Mesothelial cell of epicardium (in vitro differentiated cells): ENCODE measurements at regions not wholly inside any gene's neighbourhood (a gene's known extent, or its start where the extent isn't known, plus 50 kb on each side); places are given as distances from the start of the nearest gene placed in this dataset.
A peak's percentile ranks its signal among the peaks of the same experiment; 100 is the strongest.

Experiments
- DNase-seq, 2 experiments: peaks; one replicate each; pipeline ENCODE4 v3.0.0; 2021; ENCODE audit warnings: low spot score in 2 of 2; ENCODE audit not compliant: unreplicated experiment in 2 of 2
- H3K27ac Mint-ChIP-seq: 2 replicates; pipeline ENCODE4 v1.8.0; 2021; ENCODE audit warnings: mixed read lengths
- H3K27me3 Mint-ChIP-seq: 2 replicates; pipeline ENCODE4 v1.8.0; 2021; ENCODE audit warnings: low read depth, mixed read lengths
- H3K36me3 Mint-ChIP-seq: 2 replicates; pipeline ENCODE4 v1.8.0; 2021; ENCODE audit warnings: mixed read lengths
- H3K4me1 Mint-ChIP-seq: 2 replicates; pipeline ENCODE4 v1.8.0; 2021; ENCODE audit warnings: mixed read lengths
- H3K4me3 Mint-ChIP-seq: 2 replicates; pipeline ENCODE4 v1.8.0; 2021; ENCODE audit warnings: mild to moderate bottlenecking, moderate library complexity, mixed read lengths
- H3K9me3 Mint-ChIP-seq: 2 replicates; pipeline ENCODE4 v1.8.0; 2021; ENCODE audit warnings: mixed read lengths
- TF ChIP-seq, protein P1 (sequence below): fragments of 200-600 bp; sonication (generic); IDR thresholded peaks from one replicate; pipeline ENCODE4 v1.5.0; 2021; ENCODE audit warnings: antibody characterized with exemption; ENCODE audit not compliant: unreplicated experiment

DNA sequence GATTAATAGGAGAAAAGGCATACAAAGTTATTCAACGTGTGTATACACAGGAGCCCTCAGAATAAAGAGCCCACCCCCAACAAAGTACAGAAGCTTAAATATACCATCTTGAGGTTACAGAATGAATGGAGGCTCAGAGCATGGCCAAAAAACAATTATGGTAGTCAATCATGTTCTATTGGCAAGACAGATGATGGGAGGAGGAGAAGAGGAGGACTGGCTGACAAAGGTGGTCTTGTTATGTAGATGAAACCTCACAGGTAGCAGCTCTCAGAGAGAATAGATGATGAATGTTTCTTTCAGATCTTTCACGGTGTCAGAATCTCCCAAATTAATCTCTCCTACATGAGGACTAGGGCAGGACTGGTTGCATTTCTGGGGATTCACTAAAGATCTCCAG is 66.0 kb downstream of the ARL4C start:
- Mint-ChIP-seq H3K9me3 (no peaks in the 10 kb centered on the region), H3K27ac (no peak overlapping the region), H3K4me3 (no peak overlapping the region), H3K4me1 (peaks cover 26% of the 10 kb centered on the region), H3K36me3 (no peaks in the 10 kb centered on the region), H3K27me3 (no peaks in the 10 kb centered on the region)
- no peak for DNase-seq
- TF ChIP-seq, protein P1, sequence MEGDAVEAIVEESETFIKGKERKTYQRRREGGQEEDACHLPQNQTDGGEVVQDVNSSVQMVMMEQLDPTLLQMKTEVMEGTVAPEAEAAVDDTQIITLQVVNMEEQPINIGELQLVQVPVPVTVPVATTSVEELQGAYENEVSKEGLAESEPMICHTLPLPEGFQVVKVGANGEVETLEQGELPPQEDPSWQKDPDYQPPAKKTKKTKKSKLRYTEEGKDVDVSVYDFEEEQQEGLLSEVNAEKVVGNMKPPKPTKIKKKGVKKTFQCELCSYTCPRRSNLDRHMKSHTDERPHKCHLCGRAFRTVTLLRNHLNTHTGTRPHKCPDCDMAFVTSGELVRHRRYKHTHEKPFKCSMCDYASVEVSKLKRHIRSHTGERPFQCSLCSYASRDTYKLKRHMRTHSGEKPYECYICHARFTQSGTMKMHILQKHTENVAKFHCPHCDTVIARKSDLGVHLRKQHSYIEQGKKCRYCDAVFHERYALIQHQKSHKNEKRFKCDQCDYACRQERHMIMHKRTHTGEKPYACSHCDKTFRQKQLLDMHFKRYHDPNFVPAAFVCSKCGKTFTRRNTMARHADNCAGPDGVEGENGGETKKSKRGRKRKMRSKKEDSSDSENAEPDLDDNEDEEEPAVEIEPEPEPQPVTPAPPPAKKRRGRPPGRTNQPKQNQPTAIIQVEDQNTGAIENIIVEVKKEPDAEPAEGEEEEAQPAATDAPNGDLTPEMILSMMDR, result no peak

DNA sequence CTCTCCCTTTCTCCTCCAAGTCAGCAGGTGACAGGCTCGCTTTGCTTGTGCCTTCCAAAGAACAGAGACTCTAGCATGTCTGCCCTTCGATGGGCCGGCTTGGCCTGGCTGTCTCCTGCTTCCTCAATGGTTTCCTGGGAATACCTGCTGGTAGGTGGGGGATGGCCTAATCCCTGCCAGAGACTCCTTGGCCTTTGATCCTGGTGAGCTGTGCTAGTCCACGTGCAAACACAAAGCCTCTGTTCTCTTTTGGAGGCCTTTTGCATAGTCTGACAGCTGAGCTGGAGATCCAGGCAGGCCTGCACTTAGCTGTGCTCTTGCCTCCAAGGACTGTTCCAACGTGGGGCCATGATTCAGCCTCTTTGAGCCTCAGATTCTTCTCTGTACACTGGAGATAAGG is 67.6 kb downstream of the ARL4C start:
- Mint-ChIP-seq H3K27ac (peak overlapping the region; percentile 43), H3K36me3 (no peaks in the 10 kb centered on the region), H3K4me1 (peaks cover 23% of the 10 kb centered on the region), H3K4me3 (no peak overlapping the region), H3K9me3 (no peaks in the 10 kb centered on the region), H3K27me3 (no peaks in the 10 kb centered on the region)
- no peak for DNase-seq
- TF ChIP-seq, protein P1, result no peak

- peak in 1 of 2 experiments; percentile 69 for DNase-seq
Observed at GRCh38 chr2:234427081-234428061, 69.5 kb downstream of the ARL4C start.

DNA sequence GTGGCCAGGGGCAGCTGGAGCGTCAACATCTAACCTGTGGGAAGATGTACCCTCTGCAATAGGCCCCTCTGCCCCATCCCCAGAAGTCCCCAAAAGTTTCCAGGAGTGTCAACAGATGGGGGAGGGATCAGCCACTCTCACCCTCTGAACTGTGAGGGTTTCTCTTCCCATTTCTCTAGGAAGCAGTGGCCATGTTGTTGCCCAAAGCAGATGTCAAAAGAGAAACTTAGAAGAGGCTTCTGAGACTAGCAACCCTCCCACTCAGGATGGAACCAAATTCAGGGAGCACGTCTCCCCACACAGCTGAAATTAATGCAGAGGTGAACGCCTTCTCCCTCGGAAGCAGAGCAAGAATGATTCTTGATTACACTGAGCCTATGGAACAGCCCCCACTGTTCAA is 70.3 kb downstream of the ARL4C start:
- TF ChIP-seq, protein P1, result no peak
- Mint-ChIP-seq H3K4me3 (no peak overlapping the region), H3K4me1 (peaks cover 38% of the 10 kb centered on the region), H3K27ac (peak overlapping the region; percentile 99), H3K36me3 (no peaks in the 10 kb centered on the region), H3K27me3 (no peaks in the 10 kb centered on the region), H3K9me3 (no peaks in the 10 kb centered on the region)
- DNase-seq, result no peak

More at GRCh38 chr2:234427081-234428061, 69.5 kb downstream of the ARL4C start:
- TF ChIP-seq, protein P1, result no peak
- no peaks in the 10 kb centered on the region for H3K9me3 Mint-ChIP-seq
- H3K4me3 Mint-ChIP-seq, result no peak overlapping the region
- H3K27me3 Mint-ChIP-seq, result no peaks in the 10 kb centered on the region
- peak overlapping the region; percentile 99 for H3K27ac Mint-ChIP-seq
- peaks cover 34% of the 10 kb centered on the region for H3K4me1 Mint-ChIP-seq
- H3K36me3 Mint-ChIP-seq, result no peaks in the 10 kb centered on the region

DNA sequence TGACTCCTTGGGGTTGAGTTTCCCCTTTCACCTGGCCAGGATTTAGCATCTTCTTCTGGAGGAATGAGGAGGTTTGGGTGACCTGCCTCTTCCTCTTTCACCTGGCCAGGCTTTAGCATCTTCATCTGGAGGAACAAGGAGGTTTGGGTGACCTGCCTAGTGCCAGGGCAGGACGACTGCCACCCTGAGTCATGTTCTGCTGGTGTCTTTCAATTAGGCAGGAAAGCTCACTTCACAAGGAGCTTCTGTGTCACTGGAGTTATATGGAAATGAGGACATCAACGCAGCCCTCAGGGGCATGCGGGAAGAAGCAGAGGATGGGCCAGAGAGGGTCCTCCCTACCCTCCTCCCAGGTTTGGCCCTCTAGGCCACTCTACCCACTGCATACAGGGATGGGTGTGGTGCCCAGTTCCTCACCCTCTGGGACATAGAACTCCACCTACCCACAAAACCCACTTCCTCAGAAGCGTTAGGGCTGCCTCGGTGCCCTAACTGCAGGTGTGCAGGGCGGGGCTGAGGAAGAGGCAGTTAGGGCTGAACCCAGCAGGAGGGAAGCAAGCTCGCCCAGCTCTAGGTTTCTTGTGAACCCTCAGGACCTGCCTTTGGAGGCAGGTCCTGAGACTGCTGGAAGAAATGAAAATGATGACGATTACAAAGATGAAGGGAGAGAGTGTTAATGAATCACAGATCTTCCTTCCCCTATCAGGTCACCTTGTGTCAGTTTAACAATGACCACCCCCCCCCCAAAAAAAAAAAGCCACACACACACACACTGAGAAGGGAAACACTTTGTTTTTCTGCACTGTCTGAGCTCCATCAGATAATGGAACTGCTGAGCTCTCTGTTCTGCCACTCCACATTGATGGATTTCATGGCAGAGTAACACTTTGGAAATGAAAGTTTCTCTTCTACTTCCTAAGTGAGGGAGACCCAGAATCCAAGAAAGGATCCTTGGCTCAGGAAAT is 71.0 kb downstream of the ARL4C start:
- no peak for DNase-seq
- H3K4me3 Mint-ChIP-seq, result no peak overlapping the region
- peaks cover 41% of the 10 kb centered on the region for H3K4me1 Mint-ChIP-seq
- no peaks in the 10 kb centered on the region for H3K36me3 Mint-ChIP-seq
- no peaks in the 10 kb centered on the region for H3K27me3 Mint-ChIP-seq
- TF ChIP-seq, protein P1, result no peak
- H3K27ac Mint-ChIP-seq, result peak overlapping the region; percentile 99
- H3K9me3 Mint-ChIP-seq, result no peaks in the 10 kb centered on the region
